PC-9 (cell line): ENCODE measurements at regions not wholly inside any gene's neighbourhood (a gene's known extent, or its start where the extent isn't known, plus 50 kb on each side); places are given as distances from the start of the nearest gene placed in this dataset.
A peak's percentile ranks its signal among the peaks of the same experiment; 100 is the strongest.

Experiments used
- BruUV-seq: library from RNA; stranded (reverse); fragments of 400-500 nt; replicated peaks from 2 replicates; lab custom pipeline; 2021; lab: Mats Ljungman, UMichigan
- CTCF ChIA-PET: fragments of 300-600 bp; sonication (Branson Sonifier 250); formaldehyde crosslinking; loops from one replicate; lab custom pipeline; 2022; ENCODE audit warnings: antibody characterized with exemption; lab: Charles Lee
- POLR2A ChIA-PET: fragments of 300-600 bp; sonication (Branson Sonifier 250); formaldehyde crosslinking; loops from one replicate; lab custom pipeline; 2022; ENCODE audit warnings: antibody characterized with exemption; ENCODE audit not compliant: unreplicated experiment; lab: Charles Lee
- DNase-seq, 2 experiments: peaks; one replicate each; pipeline versions ENCODE4 v3.0.0 to v3.0.0-alpha.2; 2015 to 2022; ENCODE audit warnings: mixed read lengths in 1 of 2
- H2AFZ ChIP-seq: fragments of 200-600 bp; sonication (generic); 2 replicates; pipeline ENCODE4 v1.8.1; 2017; ENCODE audit warnings: antibody characterized with exemption
- H3F3A ChIP-seq: fragments of 200-600 bp; sonication (generic); 2 replicates; pipeline ENCODE4 v1.8.1; 2017; ENCODE audit warnings: antibody characterized with exemption, mild to moderate bottlenecking, low read depth; ENCODE audit not compliant: insufficient read depth
- H3K27ac ChIP-seq: fragments of 200-600 bp; sonication (generic); 2 replicates; pipeline ENCODE4 v1.6.1; 2016; ENCODE audit warnings: mixed run types
- H3K27me3 ChIP-seq: fragments of 200-600 bp; sonication (generic); 2 replicates; pipeline ENCODE4 v1.6.1; 2016; ENCODE audit warnings: low read depth, mixed run types; ENCODE audit not compliant: insufficient read depth
- H3K36me3 ChIP-seq: fragments of 200-600 bp; sonication (generic); 2 replicates; pipeline ENCODE4 v1.6.1; 2016; ENCODE audit warnings: low read depth, mixed run types
- H3K4me1 ChIP-seq: fragments of 200-600 bp; sonication (generic); replicated peaks from 2 replicates; pipeline ENCODE4 v1.6.1; 2016; ENCODE audit warnings: mixed run types; ENCODE audit not compliant: insufficient read depth
- H3K4me2 ChIP-seq: fragments of 200-600 bp; sonication (generic); 2 replicates; pipeline ENCODE4 v1.6.1; 2017; ENCODE audit warnings: mixed run types
- H3K4me3 ChIP-seq: fragments of 200-600 bp; sonication (generic); 2 replicates; pipeline ENCODE4 v1.6.1; 2016; ENCODE audit warnings: mixed run types
- H3K79me2 ChIP-seq: fragments of 200-600 bp; sonication (generic); 2 replicates; pipeline ENCODE4 v1.6.1; 2017; ENCODE audit warnings: low read depth, mixed run types
- H3K9me2 ChIP-seq: fragments of 200-600 bp; sonication (generic); 2 replicates; pipeline ENCODE4 v1.8.1; 2017; ENCODE audit warnings: mild to moderate bottlenecking; ENCODE audit not compliant: insufficient read depth
- H3K9me3 ChIP-seq: fragments of 200-600 bp; sonication (generic); 2 replicates; pipeline ENCODE4 v1.8.1; 2016; ENCODE audit warnings: low read depth; ENCODE audit not compliant: insufficient read depth
- H4K20me1 ChIP-seq: fragments of 200-600 bp; sonication (generic); 2 replicates; pipeline ENCODE4 v1.8.1; 2017; ENCODE audit not compliant: insufficient read depth
- EZH2 ChIP-seq: fragments of 200-600 bp; sonication (generic); IDR thresholded peaks from 2 replicates; pipeline ENCODE4 v1.8.0; 2017; ENCODE audit warnings: antibody characterized with exemption, low read depth
- intact Hi-C: fragments of 100-400 bp; cut with micrococcal nuclease; formaldehyde crosslinking; loops from one replicate; pipeline ENCODE4 v1.10.0; 2022; ENCODE audit not compliant: unreplicated experiment
- TF ChIP-seq, protein P1 (sequence below): fragments of 200-600 bp; sonication (generic); conservative IDR thresholded peaks from 2 replicates; pipeline ENCODE4 v1.6.1; 2017; ENCODE audit warnings: mixed run types, antibody characterized with exemption, mild to moderate bottlenecking, moderate library complexity

GRCh38 chr12:87365423-87365822, 663.8 kb downstream of the C12orf50 start:
- no TSS peak for BruUV-seq
- no peaks in the 10 kb centered on the region for H4K20me1 ChIP-seq
- ChIA-PET CTCF (no interaction called here), POLR2A (no interaction called here)
- no peak for TF ChIP-seq EZH2
- TF ChIP-seq, protein P1, sequence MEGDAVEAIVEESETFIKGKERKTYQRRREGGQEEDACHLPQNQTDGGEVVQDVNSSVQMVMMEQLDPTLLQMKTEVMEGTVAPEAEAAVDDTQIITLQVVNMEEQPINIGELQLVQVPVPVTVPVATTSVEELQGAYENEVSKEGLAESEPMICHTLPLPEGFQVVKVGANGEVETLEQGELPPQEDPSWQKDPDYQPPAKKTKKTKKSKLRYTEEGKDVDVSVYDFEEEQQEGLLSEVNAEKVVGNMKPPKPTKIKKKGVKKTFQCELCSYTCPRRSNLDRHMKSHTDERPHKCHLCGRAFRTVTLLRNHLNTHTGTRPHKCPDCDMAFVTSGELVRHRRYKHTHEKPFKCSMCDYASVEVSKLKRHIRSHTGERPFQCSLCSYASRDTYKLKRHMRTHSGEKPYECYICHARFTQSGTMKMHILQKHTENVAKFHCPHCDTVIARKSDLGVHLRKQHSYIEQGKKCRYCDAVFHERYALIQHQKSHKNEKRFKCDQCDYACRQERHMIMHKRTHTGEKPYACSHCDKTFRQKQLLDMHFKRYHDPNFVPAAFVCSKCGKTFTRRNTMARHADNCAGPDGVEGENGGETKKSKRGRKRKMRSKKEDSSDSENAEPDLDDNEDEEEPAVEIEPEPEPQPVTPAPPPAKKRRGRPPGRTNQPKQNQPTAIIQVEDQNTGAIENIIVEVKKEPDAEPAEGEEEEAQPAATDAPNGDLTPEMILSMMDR = no peak
- H2AFZ ChIP-seq = no peak overlapping the region
- no peak overlapping the region for H3K27ac ChIP-seq
- no peaks in the 10 kb centered on the region for H3K27me3 ChIP-seq
- H3K9me2 ChIP-seq = no peaks in the 10 kb centered on the region
- no peaks in the 10 kb centered on the region for H3K79me2 ChIP-seq
- H3K4me2 ChIP-seq = no peak overlapping the region
- intact Hi-C loops = no loop called here
- no peaks in the 10 kb centered on the region for H3F3A ChIP-seq
- no peak for DNase-seq
- H3K4me1 ChIP-seq = no peaks in the 10 kb centered on the region
- no peak overlapping the region for H3K4me3 ChIP-seq
- H3K36me3 ChIP-seq = no peaks in the 10 kb centered on the region
- H3K9me3 ChIP-seq = no peaks in the 10 kb centered on the region

- CTCF ChIA-PET = no interaction called here
- no TSS peak for BruUV-seq
- no peaks in the 10 kb centered on the region for H3K79me2 ChIP-seq
Measured at GRCh38 chr12:87363497-87364084, 665.6 kb downstream of the C12orf50 start.

GRCh38 chr12:87349681-87350080, 679.5 kb downstream of the C12orf50 start:
- ChIA-PET POLR2A (no interaction called here), CTCF (no interaction called here)
- no peaks in the 10 kb centered on the region for H3F3A ChIP-seq
- H4K20me1 ChIP-seq = no peaks in the 10 kb centered on the region
- no peaks in the 10 kb centered on the region for H3K79me2 ChIP-seq
- TF ChIP-seq EZH2 = no peak
- TF ChIP-seq, protein P1 = no peak
- H3K27ac ChIP-seq = no peak overlapping the region
- H3K9me3 ChIP-seq = no peaks in the 10 kb centered on the region
- H2AFZ ChIP-seq = peak overlapping the region; percentile 69
- H3K27me3 ChIP-seq = no peaks in the 10 kb centered on the region
- intact Hi-C loops = loop anchor here (10.0 kb wide), 2 partner anchors 495 to 1395 kb away; no protein-coding TSS in a partner anchor
- no TSS peak for BruUV-seq
- DNase-seq = no peak
- no peak overlapping the region for H3K4me2 ChIP-seq
- H3K4me1 ChIP-seq = no peaks in the 10 kb centered on the region
- H3K36me3 ChIP-seq = no peaks in the 10 kb centered on the region
- H3K9me2 ChIP-seq = no peaks in the 10 kb centered on the region
- H3K4me3 ChIP-seq = no peak overlapping the region

More at GRCh38 chr12:87363497-87364084, 665.6 kb downstream of the C12orf50 start:
- Histone ChIP-seq H2AFZ (no peak overlapping the region), H3K9me2 (no peaks in the 10 kb centered on the region), H3K9me3 (no peaks in the 10 kb centered on the region), H3K27me3 (no peaks in the 10 kb centered on the region), H3K4me2 (no peak overlapping the region), H3K27ac (no peak overlapping the region), H3F3A (no peaks in the 10 kb centered on the region), H3K4me3 (no peak overlapping the region), H3K4me1 (no peaks in the 10 kb centered on the region), H3K36me3 (no peaks in the 10 kb centered on the region), H4K20me1 (no peaks in the 10 kb centered on the region)
- no peak for DNase-seq
- POLR2A ChIA-PET = no interaction called here
- no peak for TF ChIP-seq EZH2
- TF ChIP-seq, protein P1 = no peak
- intact Hi-C loops = no loop called here
